CD14-positive monocyte (primary cell): ENCODE measurements at regions not wholly inside any gene's neighbourhood (a gene's known extent, or its start where the extent isn't known, plus 50 kb on each side); places are given as distances from the start of the nearest gene placed in this dataset.

ENCODE experiments used
- DNase-seq, 3 donors: peaks; one replicate each; pipeline ENCODE4 v3.0.0-alpha.2; 2011 to 2022
- H2AFZ ChIP-seq: 2 replicates; pipeline ENCODE4 v1.6.0; 2012; ENCODE audit warnings: mild to moderate bottlenecking, low read depth, low read length, inconsistent platforms; ENCODE audit not compliant: insufficient read depth, poor library complexity, severe bottlenecking
- H3K27ac ChIP-seq, 2 donors: 1 replicate in 1 of 2; 2 replicates in 1 of 2; pipeline ENCODE4 v1.5.1; 2012 to 2013; ENCODE audit warnings: low read length in 2 of 2, control low read depth in 1 of 2, inconsistent platforms in 1 of 2, low read depth in 1 of 2, mild to moderate bottlenecking in 1 of 2
- H3K27me3 ChIP-seq, 2 donors: one replicate each; pipeline versions ENCODE4 v1.6.0 to v1.6.1; 2011 to 2013; ENCODE audit warnings: low read length in 2 of 2; ENCODE audit not compliant: control insufficient read depth in 2 of 2, insufficient read depth in 2 of 2
- H3K36me3 ChIP-seq, 2 donors: replicated peaks in 1 of 2; 1 replicate in 1 of 2; 2 replicates in 1 of 2; pipeline versions ENCODE4 v1.5.1 to v1.6.1; 2012 to 2013; ENCODE audit warnings: low read length in 2 of 2, control low read depth in 1 of 2, inconsistent platforms in 1 of 2, mild to moderate bottlenecking in 1 of 2; ENCODE audit not compliant: insufficient read depth in 2 of 2, control insufficient read depth in 1 of 2
- H3K4me1 ChIP-seq, 2 donors: 1 replicate in 1 of 2; 2 replicates in 1 of 2; pipeline versions ENCODE4 v1.5.1 to v1.6.1; 2012 to 2013; ENCODE audit warnings: low read length in 2 of 2, control low read depth in 1 of 2, inconsistent platforms in 1 of 2, mild to moderate bottlenecking in 1 of 2, moderate library complexity in 1 of 2; ENCODE audit not compliant: insufficient read depth in 2 of 2, control insufficient read depth in 1 of 2
- H3K4me2 ChIP-seq: replicated peaks from 2 replicates; pipeline ENCODE3; 2012; ENCODE audit warnings: low read length, moderate library complexity, mild to moderate bottlenecking; ENCODE audit not compliant: poor library complexity, severe bottlenecking; ENCODE audit errors: extremely low read depth
- H3K4me3 ChIP-seq, 3 experiments: fragments of 200-600 bp in 1 of 3; sonication (generic) in 1 of 3; replicated peaks in 1 of 3; 1 replicate in 2 of 3; 2 replicates in 1 of 3; pipeline ENCODE4 v1.5.1; 2011 to 2013; ENCODE audit warnings: low read length in 3 of 3, mild to moderate bottlenecking in 3 of 3, control low read depth in 2 of 3, low read depth in 2 of 3, inconsistent platforms in 1 of 3, moderate library complexity in 1 of 3
- H3K79me2 ChIP-seq: 2 replicates; pipeline ENCODE4 v1.6.0; 2012; ENCODE audit warnings: mild to moderate bottlenecking, control low read depth, inconsistent platforms, low read length, moderate library complexity; ENCODE audit not compliant: insufficient read depth
- H3K9ac ChIP-seq: 2 replicates; pipeline ENCODE4 v1.6.0; 2017; ENCODE audit warnings: low read length, mild to moderate bottlenecking; ENCODE audit not compliant: insufficient read depth, poor library complexity, severe bottlenecking
- H3K9me3 ChIP-seq, 2 donors: replicated peaks in 1 of 2; 1 replicate in 1 of 2; 2 replicates in 1 of 2; pipeline versions ENCODE4 v1.5.1 to v1.6.1; 2012 to 2013; ENCODE audit warnings: low read length in 2 of 2, control low read depth in 1 of 2; ENCODE audit not compliant: control insufficient read depth in 1 of 2, insufficient read depth in 1 of 2
- H4K20me1 ChIP-seq: 2 replicates; pipeline ENCODE4 v1.6.0; 2012; ENCODE audit warnings: mild to moderate bottlenecking, low read length, control low read depth, moderate library complexity; ENCODE audit not compliant: insufficient read depth
- H3K27ac Mint-ChIP-seq, 7 donors: one replicate each; pipeline ENCODE4 v1.8.0; 2020; ENCODE audit warnings: mild to moderate bottlenecking in 7 of 7, mixed read lengths in 7 of 7, moderate library complexity in 6 of 7, inconsistent platforms in 2 of 7
- H3K27me3 Mint-ChIP-seq, 3 donors: one replicate each; pipeline ENCODE4 v1.8.0; 2021 to 2022; ENCODE audit warnings: low read depth in 3 of 3, mild to moderate bottlenecking in 3 of 3, mixed read lengths in 3 of 3, moderate library complexity in 3 of 3, inconsistent platforms in 1 of 3
- H3K36me3 Mint-ChIP-seq, 2 donors: one replicate each; pipeline ENCODE4 v1.8.0; 2020; ENCODE audit warnings: mixed read lengths in 2 of 2, inconsistent platforms in 1 of 2, mild to moderate bottlenecking in 1 of 2
- H3K4me1 Mint-ChIP-seq: one replicate; pipeline ENCODE4 v1.8.0; 2020; ENCODE audit warnings: mild to moderate bottlenecking, mixed read lengths
- H3K4me3 Mint-ChIP-seq, 2 donors: one replicate each; pipeline ENCODE4 v1.8.0; 2020; ENCODE audit warnings: mild to moderate bottlenecking in 2 of 2, mixed read lengths in 2 of 2, moderate library complexity in 1 of 2
- H3K9me3 Mint-ChIP-seq, 7 donors: one replicate each; pipeline ENCODE4 v1.8.0; 2020 to 2022; ENCODE audit warnings: mixed read lengths in 7 of 7, mild to moderate bottlenecking in 6 of 7, moderate library complexity in 6 of 7, inconsistent platforms in 2 of 7
- CTCF ChIP-seq: fragments of 200-600 bp; IDR thresholded peaks from one replicate; pipeline ENCODE4 v1.8.0; 2022; ENCODE audit warnings: antibody characterized with exemption, mild to moderate bottlenecking
- WGBS: methylation state at CpG from one replicate; pipeline ENCODE4 v1.1.5; 2013; ENCODE audit warnings: missing lambda C conversion rate; ENCODE audit not compliant: insufficient coverage; 5-methylcytosine and 5-hydroxymethylcytosine counted together
- intact Hi-C, 2 donors: fragments of 100-400 bp; cut with micrococcal nuclease; formaldehyde crosslinking; loops; one replicate each; pipeline versions ENCODE4 v1.15.0 to v1.15.1; 2023

DNA sequence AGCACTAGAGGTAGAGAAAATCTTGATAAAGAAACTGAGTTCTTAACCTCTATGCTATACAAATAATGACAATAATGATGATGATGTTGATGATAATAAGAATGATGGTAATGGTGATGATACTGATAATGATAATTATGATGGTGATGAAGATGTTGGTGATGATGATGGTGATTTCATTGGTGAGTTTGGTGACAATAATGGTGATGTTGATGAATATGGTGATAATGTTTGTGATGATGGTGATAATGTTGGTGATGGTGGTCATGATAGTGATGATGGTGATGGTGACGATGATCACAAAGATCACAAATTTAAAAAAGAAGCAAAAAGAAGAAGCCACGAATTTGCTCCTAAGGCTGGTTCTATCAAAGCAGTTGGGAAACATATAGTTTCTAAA, 519.0 kb upstream of the C16orf82 start:
- no peak overlapping the region for H3K27ac ChIP-seq
- H3K4me2 ChIP-seq: no peak overlapping the region
- no peak for DNase-seq
- Mint-ChIP-seq H3K4me1 (no peaks in the 10 kb centered on the region), H3K27me3 (no peaks in the 10 kb centered on the region), H3K36me3 (no peaks in the 10 kb centered on the region), H3K9me3 (no peaks in the 10 kb centered on the region), H3K4me3 (no peak overlapping the region), H3K27ac (no peak overlapping the region)
- no peaks in the 10 kb centered on the region for H3K9me3 ChIP-seq
- H3K4me1 ChIP-seq: no peaks in the 10 kb centered on the region
- no peaks in the 10 kb centered on the region for H3K36me3 ChIP-seq
- H3K79me2 ChIP-seq: no peaks in the 10 kb centered on the region
- intact Hi-C loops: no loop called here
- no peaks in the 10 kb centered on the region for H4K20me1 ChIP-seq
- H3K9ac ChIP-seq: no peak overlapping the region
- no peak for TF ChIP-seq CTCF
- WGBS: 74% methylated on average over 2 of the region's 2 CpGs
- no peaks in the 10 kb centered on the region for H3K27me3 ChIP-seq
- no peak overlapping the region for H2AFZ ChIP-seq
- no peak overlapping the region for H3K4me3 ChIP-seq

- no CpG with 5 or more reads among the region's 3 CpGs for WGBS
- Histone ChIP-seq H3K79me2 (no peaks in the 10 kb centered on the region), H2AFZ (no peak overlapping the region), H3K9me3 (no peaks in the 10 kb centered on the region), H3K9ac (no peak overlapping the region), H3K27me3 (no peaks in the 10 kb centered on the region), H3K4me3 (no peak overlapping the region), H4K20me1 (no peaks in the 10 kb centered on the region), H3K36me3 (no peaks in the 10 kb centered on the region), H3K4me2 (no peak overlapping the region), H3K4me1 (no peaks in the 10 kb centered on the region), H3K27ac (no peak overlapping the region)
- intact Hi-C loops: no loop called here
- no peak for DNase-seq
- Mint-ChIP-seq H3K4me3 (no peak overlapping the region), H3K4me1 (no peaks in the 10 kb centered on the region), H3K9me3 (no peaks in the 10 kb centered on the region), H3K36me3 (no peaks in the 10 kb centered on the region), H3K27ac (no peak overlapping the region), H3K27me3 (no peaks in the 10 kb centered on the region)
- no peak for TF ChIP-seq CTCF
Measured at GRCh38 chr16:26550111-26550610, 516.6 kb upstream of the C16orf82 start.
